ENCODE measurements at regions not wholly inside any gene's neighbourhood (a gene's known extent, or its start where the extent isn't known, plus 50 kb on each side); places are given as distances from the start of the nearest gene placed in this dataset.
"Not testable (repeated sequence)": the region's sequence is repeated elsewhere in the genome, so short reads cannot be mapped to it uniquely, and the experiment has no call there.

DNA sequence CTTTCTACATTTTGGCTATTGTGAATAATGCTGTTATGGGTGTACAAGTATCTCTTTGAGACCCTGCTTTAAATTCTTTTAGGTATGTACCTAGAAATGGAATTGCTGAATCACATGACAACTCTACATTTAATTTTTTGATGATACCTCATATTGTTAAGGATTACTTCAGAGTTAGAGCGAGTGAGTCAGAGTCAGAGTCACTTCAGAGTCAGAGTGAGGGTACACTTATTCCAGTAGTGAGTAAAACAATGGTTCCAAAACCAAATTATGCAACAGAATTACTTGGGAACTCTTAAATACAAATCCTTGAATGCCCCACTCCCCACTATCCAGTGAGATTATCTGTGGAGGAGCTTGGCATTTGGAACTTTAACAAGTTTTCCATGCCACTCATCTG is 50.3 kb upstream of the SNRK start:
- no peak for DNase-seq (ENCODE audit: low spot score)

GRCh38 chr3:43233062-43233461 is 53.3 kb upstream of the SNRK start:
- no peak for DNase-seq (ENCODE audit: low spot score)
- ATAC-seq = no peak

More for the DNA sequence above, 50.3 kb upstream of the SNRK start:
- no peak for ATAC-seq

DNA sequence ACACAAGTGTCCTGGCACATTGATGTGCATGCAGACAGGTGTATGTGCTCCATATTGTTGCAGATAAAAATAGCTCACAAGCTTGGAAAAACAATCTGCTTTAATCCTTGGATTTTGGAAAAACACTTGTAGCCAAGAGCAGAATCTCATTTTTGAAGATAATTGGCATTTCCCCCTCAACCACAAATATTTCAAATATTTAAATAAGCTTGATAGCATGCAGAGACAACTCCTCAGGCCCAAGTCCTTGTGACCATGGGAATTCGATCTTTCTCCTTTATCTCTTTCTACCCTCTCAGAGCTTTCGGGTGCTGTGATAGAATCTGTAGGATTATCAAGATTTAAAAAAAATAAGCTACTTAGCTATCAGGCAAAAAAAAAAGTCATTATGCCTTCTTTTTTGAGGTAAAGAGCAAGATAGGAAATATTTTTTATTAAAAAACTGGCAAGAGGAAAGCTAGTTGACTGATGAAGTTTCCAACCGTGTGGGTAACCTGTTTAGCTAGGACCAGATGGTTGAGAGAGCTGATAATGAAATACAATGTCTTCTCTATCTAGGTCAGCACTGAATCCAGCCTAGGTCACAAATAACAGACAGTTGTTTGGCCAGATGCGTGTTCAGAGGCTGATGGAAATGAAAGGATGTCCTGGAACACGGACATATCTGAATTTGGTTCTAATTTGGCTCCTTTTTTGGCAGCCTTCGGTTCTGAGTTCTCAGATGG is 54.9 kb upstream of the SNRK start:
- no peak for ATAC-seq

DNA sequence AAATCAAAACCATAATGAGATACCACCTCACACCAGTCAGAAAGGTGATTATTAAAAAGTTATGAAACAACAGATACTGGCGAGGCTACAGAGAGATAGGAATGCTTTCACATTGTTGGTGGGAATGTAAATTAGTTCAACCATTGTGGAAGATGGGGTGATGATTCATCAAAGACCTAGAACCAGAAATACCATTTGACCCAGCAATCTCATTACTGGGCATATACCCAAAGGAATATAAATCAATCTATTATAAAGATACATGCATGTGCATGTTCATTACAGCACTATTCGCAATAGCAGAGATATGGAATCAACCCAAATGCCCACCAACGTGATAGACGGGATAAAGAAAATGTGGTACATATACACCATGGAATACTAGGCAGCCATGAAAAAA is 56.5 kb upstream of the SNRK start:
- ATAC-seq; DNase-seq (ENCODE audit: low spot score): not testable (repeated sequence)

More for the DNA sequence above, 54.9 kb upstream of the SNRK start:
- DNase-seq (ENCODE audit: low spot score) = no peak

GRCh38 chr3:43227685-43228084 is 58.7 kb upstream of the SNRK start:
- not testable (repeated sequence) for DNase-seq (ENCODE audit: low spot score); ATAC-seq

- ATAC-seq = no peak
Observed at GRCh38 chr3:43224405-43225073, 61.8 kb upstream of the SNRK start.

GRCh38 chr3:43223670-43224364 is 62.5 kb upstream of the SNRK start:
- DNase-seq (ENCODE audit: low spot score) (no peak), ATAC-seq (peak; percentile 60)

More at GRCh38 chr3:43224405-43225073, 61.8 kb upstream of the SNRK start:
- no peak for DNase-seq (ENCODE audit: low spot score)

- ATAC-seq = no peak
- DNase-seq (ENCODE audit: low spot score) = no peak
Observed at GRCh38 chr3:43222590-43222989, 63.8 kb upstream of the SNRK start.

- no peak for DNase-seq (ENCODE audit: low spot score)
- ATAC-seq = no peak
Observed at GRCh38 chr3:43221076-43221475, 65.3 kb upstream of the SNRK start.

GRCh38 chr3:43219616-43220015 is 66.7 kb upstream of the SNRK start:
- no peak for DNase-seq (ENCODE audit: low spot score)
- ATAC-seq = no peak

DNA sequence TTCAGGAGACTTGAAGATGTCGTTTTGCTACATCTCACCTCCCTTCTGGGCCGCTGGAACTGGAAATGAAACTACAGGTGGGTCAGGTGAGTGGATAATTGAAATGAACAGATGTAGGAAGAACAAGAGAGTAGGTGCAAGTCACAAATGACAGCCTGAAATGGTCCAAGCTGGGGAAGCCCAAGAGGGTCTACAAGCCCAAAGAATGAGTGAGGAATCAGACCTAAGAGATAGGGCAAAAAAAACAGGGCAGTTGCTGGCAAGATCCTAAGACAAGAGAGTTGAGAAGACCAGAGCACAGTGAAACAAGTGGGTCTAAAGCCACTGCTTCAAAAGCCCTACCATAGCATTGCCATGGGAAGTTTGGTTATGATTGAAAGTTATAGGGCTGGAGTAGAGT is 67.4 kb upstream of the SNRK start:
- DNase-seq (ENCODE audit: low spot score) = no peak

DNA sequence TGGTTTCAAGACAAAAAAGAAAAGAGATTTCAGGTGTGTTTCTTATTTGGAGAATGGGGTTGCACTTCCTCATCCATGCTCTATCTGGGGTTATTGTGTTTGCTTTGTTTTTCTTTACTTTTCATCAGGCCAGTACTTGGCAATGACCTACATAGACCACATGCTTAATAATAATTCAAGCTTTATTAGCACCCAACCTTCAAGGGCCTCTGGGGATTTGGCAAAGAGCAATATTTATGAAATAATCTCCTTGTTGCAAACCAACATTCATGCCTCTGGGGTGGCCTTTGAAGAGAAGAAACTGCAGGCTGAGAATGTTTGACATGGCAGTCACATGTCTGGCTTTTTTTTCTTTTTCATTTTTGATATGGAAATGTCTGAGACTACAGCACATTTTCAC is 68.2 kb upstream of the SNRK start:
- no peak for DNase-seq (ENCODE audit: low spot score)
- no peak for ATAC-seq

More for the DNA sequence above, 67.4 kb upstream of the SNRK start:
- no peak for ATAC-seq

DNA sequence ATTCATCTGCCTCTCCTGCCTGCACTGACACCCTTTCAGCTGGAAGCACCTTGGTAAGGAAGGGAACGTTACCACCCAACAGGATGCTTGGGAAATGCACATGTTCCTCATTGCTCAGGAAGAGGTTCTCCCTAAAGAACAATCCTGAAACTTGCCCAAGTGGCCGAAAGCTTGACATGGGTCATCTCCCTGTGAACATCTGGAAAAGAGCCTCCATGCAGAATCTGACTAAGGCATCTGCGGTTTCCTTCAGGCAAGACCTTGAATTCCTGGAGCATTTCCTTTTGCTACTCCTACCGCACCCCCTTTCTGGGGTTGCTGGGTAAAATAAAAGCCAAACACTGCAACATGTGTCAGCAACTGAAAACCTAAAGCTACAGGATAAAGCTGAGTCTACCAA is 68.7 kb upstream of the SNRK start:
- no peak for ATAC-seq
- DNase-seq (ENCODE audit: low spot score) = no peak

- no peak for ATAC-seq
Observed at GRCh38 chr3:43217206-43217605, 69.1 kb upstream of the SNRK start.

GRCh38 chr3:43215663-43216275 is 70.6 kb upstream of the SNRK start:
- ATAC-seq (no peak), DNase-seq (ENCODE audit: low spot score) (no peak)

More at GRCh38 chr3:43217206-43217605, 69.1 kb upstream of the SNRK start:
- DNase-seq (ENCODE audit: low spot score) = no peak

DNA sequence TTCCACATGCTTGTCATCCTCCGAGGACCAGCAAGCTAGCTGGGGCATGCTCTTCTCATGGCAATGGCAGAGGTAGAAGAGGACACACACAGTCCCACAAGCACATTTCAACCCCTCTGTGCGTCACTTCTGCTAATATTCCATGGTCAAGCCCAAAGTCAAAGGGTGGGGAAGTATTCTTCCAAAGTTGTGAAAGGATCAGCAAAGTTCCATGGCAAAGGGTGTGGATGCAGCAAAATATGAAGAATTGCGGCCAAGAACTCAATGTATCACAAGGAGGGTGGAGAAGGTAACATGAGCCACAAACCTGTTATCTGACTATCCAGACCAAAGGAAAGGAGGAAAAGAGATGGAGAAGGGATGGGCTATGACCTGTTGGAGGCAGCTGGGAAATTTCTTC is 71.2 kb upstream of the SNRK start:
- no peak for ATAC-seq

GRCh38 chr3:43214616-43215015 is 71.7 kb upstream of the SNRK start:
- no peak for ATAC-seq

More for the DNA sequence above, 71.2 kb upstream of the SNRK start:
- DNase-seq (ENCODE audit: low spot score) = no peak

DNA sequence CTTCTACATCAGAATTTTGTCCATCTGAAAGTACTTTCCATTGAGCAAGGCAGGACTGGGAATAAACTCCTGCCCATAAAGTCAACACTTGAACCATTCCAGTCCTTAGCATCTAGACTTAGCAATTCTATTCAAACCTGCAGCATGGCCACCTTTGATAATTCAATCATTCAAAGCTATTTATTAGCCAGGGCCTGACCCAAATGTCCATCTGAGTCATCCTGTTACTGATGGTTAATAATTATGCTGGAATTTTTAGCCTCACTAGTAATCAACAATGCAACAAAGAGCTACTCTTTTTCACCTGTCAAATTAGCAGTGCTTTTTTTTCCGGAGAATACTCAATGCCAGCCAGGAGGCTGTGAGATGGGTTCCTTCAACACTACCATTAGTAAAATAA is 72.7 kb upstream of the SNRK start:
- no peak for DNase-seq (ENCODE audit: low spot score)
- ATAC-seq = peak; percentile 73

More at GRCh38 chr3:43214616-43215015, 71.7 kb upstream of the SNRK start:
- no peak for DNase-seq (ENCODE audit: low spot score)

GRCh38 chr3:43212914-43213611 is 73.3 kb upstream of the SNRK start:
- DNase-seq (ENCODE audit: low spot score) (no peak), ATAC-seq (no peak)

DNA sequence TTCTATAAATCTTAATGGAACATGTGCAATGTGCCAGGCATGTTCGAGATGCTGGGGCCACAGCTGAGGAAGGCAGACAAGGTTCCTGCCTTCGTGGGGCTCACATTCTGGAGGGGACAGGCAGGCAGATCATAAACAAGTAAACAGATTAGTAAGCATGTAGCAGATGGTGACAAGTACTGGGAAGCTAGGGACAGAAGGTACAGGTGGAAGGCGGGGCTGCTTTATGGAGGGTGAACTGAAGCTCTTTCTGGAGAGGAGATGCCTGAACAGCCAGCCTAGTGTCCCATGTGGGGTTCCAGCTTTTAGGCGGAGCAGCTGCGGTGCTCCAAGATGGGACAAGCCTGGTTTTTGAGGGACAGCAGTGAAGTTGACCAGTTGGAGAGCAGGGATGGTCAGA is 74.7 kb upstream of the SNRK start:
- ATAC-seq (no peak), DNase-seq (ENCODE audit: low spot score) (no peak)
